ENCODE measurements at regions not wholly inside any gene's neighbourhood (a gene's known extent, or its start where the extent isn't known, plus 50 kb on each side); places are given as distances from the start of the nearest gene placed in this dataset.

- ChIA-PET POLR2A (ENCODE audit: unreplicated experiment) (no interaction called here), CTCF (no interaction called here)
- DNase-seq = no peak
- no peak overlapping the region for H3K4me3 ChIP-seq
- no peak for TF ChIP-seq EZH2 (IDR thresholded peaks at IDR 0.05; ENCODE audit: low read depth)
- TF ChIP-seq CTCF (conservative IDR thresholded peaks at IDR 0.05) = no peak
- peaks cover 36% of the 10 kb centered on the region; the same call in 1 of the 2 replicates for H3K27me3 ChIP-seq (ENCODE audit: insufficient read depth, low read depth)
- no peaks in the 10 kb centered on the region for H3K9me2 ChIP-seq (ENCODE audit: insufficient read depth)
- no peak overlapping the region for H3K27ac ChIP-seq
- no peaks in the 10 kb centered on the region for H3K79me2 ChIP-seq (ENCODE audit: low read depth)
- no TSS peak for BruUV-seq (replicated peaks)
- H3K36me3 ChIP-seq (ENCODE audit: low read depth) = no peaks in the 10 kb centered on the region
- no peak overlapping the region for H3K4me2 ChIP-seq
- no peak overlapping the region for H2AFZ ChIP-seq
- intact Hi-C loops (cut with micrococcal nuclease; ENCODE audit: unreplicated experiment) = no loop called here
- no peaks in the 10 kb centered on the region for H4K20me1 ChIP-seq (ENCODE audit: insufficient read depth)
- no peaks in the 10 kb centered on the region for H3K9me3 ChIP-seq (ENCODE audit: insufficient read depth, low read depth)
- H3F3A ChIP-seq (ENCODE audit: insufficient read depth, low read depth) = no peaks in the 10 kb centered on the region
- no peaks in the 10 kb centered on the region for H3K4me1 ChIP-seq (replicated peaks; ENCODE audit: insufficient read depth)
Measured at GRCh38 chr20:39211060-39211748, 249.1 kb downstream of the DHX35 start.

- Histone ChIP-seq H3K4me2 (no peak overlapping the region), H3K4me1 (replicated peaks; ENCODE audit: insufficient read depth) (no peaks in the 10 kb centered on the region), H3K9me2 (ENCODE audit: insufficient read depth) (no peaks in the 10 kb centered on the region), H2AFZ (no peak overlapping the region), H3K4me3 (no peak overlapping the region), H3K79me2 (ENCODE audit: low read depth) (no peaks in the 10 kb centered on the region), H3K36me3 (ENCODE audit: low read depth) (no peaks in the 10 kb centered on the region), H3K27me3 (ENCODE audit: insufficient read depth, low read depth) (peaks cover 36% of the 10 kb centered on the region; the same call in 1 of the 2 replicates), H4K20me1 (ENCODE audit: insufficient read depth) (no peaks in the 10 kb centered on the region), H3K27ac (no peak overlapping the region), H3F3A (ENCODE audit: insufficient read depth, low read depth) (no peaks in the 10 kb centered on the region), H3K9me3 (ENCODE audit: insufficient read depth, low read depth) (no peaks in the 10 kb centered on the region)
- no peak for DNase-seq
- intact Hi-C loops (cut with micrococcal nuclease; ENCODE audit: unreplicated experiment) = no loop called here
- BruUV-seq (replicated peaks) = no TSS peak
- no peak for TF ChIP-seq CTCF (conservative IDR thresholded peaks at IDR 0.05)
- TF ChIP-seq EZH2 (IDR thresholded peaks at IDR 0.05; ENCODE audit: low read depth) = no peak
- ChIA-PET POLR2A (ENCODE audit: unreplicated experiment) (no interaction called here), CTCF (no interaction called here)
Measured at GRCh38 chr20:39210341-39211036, 248.3 kb downstream of the DHX35 start.

GRCh38 chr20:39206899-39207564 lies 244.9 kb downstream of the DHX35 start:
- Histone ChIP-seq H3K4me2 (no peak overlapping the region), H3K27ac (no peak overlapping the region), H3K4me3 (no peak overlapping the region), H3K4me1 (replicated peaks; ENCODE audit: insufficient read depth) (no peaks in the 10 kb centered on the region), H3K27me3 (ENCODE audit: insufficient read depth, low read depth) (peaks cover 36% of the 10 kb centered on the region; the same call in 1 of the 2 replicates), H2AFZ (no peak overlapping the region), H3K79me2 (ENCODE audit: low read depth) (no peaks in the 10 kb centered on the region), H3F3A (ENCODE audit: insufficient read depth, low read depth) (no peaks in the 10 kb centered on the region), H3K9me3 (ENCODE audit: insufficient read depth, low read depth) (no peaks in the 10 kb centered on the region), H4K20me1 (ENCODE audit: insufficient read depth) (no peaks in the 10 kb centered on the region), H3K36me3 (ENCODE audit: low read depth) (no peaks in the 10 kb centered on the region), H3K9me2 (ENCODE audit: insufficient read depth) (no peaks in the 10 kb centered on the region)
- BruUV-seq (replicated peaks) = no TSS peak
- ChIA-PET POLR2A (ENCODE audit: unreplicated experiment) (no interaction called here), CTCF (no interaction called here)
- no peak for DNase-seq
- TF ChIP-seq CTCF (conservative IDR thresholded peaks at IDR 0.05) (no peak), EZH2 (IDR thresholded peaks at IDR 0.05; ENCODE audit: low read depth) (no peak)
- intact Hi-C loops (cut with micrococcal nuclease; ENCODE audit: unreplicated experiment) = no loop called here
